IPS DF 6.9 (cell line): ENCODE measurements at regions not wholly inside any gene's neighbourhood (a gene's known extent, or its start where the extent isn't known, plus 50 kb on each side); places are given as distances from the start of the nearest gene placed in this dataset.

Source experiments
- DNase-seq: peaks from one replicate; pipeline ENCODE4 v3.0.0-alpha.2; 2013; ENCODE audit warnings: low read depth, low spot score
- H3K27ac ChIP-seq: one replicate; pipeline ENCODE4 v1.5.1; 2013; ENCODE audit warnings: low read length, control low read depth
- H3K27me3 ChIP-seq: 2 replicates; pipeline ENCODE4 v1.6.1; 2013; ENCODE audit warnings: mild to moderate bottlenecking, low read length; ENCODE audit not compliant: control insufficient read depth, insufficient read depth
- H3K36me3 ChIP-seq: 2 replicates; pipeline ENCODE4 v1.6.1; 2013; ENCODE audit warnings: low read length; ENCODE audit not compliant: control insufficient read depth, insufficient read depth
- H3K4me1 ChIP-seq: 2 replicates; pipeline ENCODE4 v1.6.1; 2013; ENCODE audit warnings: low read length; ENCODE audit not compliant: control insufficient read depth, insufficient read depth
- H3K4me3 ChIP-seq: 2 replicates; pipeline ENCODE4 v1.5.1; 2013; ENCODE audit warnings: mild to moderate bottlenecking, low read length
- H3K9me3 ChIP-seq: 2 replicates; pipeline ENCODE4 v1.6.1; 2013; ENCODE audit warnings: low read length, inconsistent platforms; ENCODE audit not compliant: control insufficient read depth, insufficient read depth
- WGBS: extraction: QIAGEN DNeasy Blood & Tissue Kit; methylation state at CpG from one replicate; pipeline ENCODE4 v1.1.7; 2013; ENCODE audit warnings: mixed read lengths, missing lambda C conversion rate; ENCODE audit not compliant: insufficient read length, insufficient coverage; 5-methylcytosine and 5-hydroxymethylcytosine counted together

- H3K4me1 ChIP-seq: no peaks in the 10 kb centered on the region
- DNase-seq: no peak
- H3K4me3 ChIP-seq: no peak overlapping the region
Measured at GRCh38 chr20:24378661-24379483, 90.6 kb upstream of the SYNDIG1 start.

GRCh38 chr20:24376311-24377099 lies 92.9 kb upstream of the SYNDIG1 start:
- Histone ChIP-seq H3K4me1 (no peaks in the 10 kb centered on the region), H3K36me3 (no peaks in the 10 kb centered on the region), H3K27ac (no peak overlapping the region), H3K27me3 (no peaks in the 10 kb centered on the region), H3K9me3 (no peaks in the 10 kb centered on the region), H3K4me3 (no peak overlapping the region)
- DNase-seq: no peak
- WGBS: no CpG with 5 or more reads among the region's 2 CpGs

More at GRCh38 chr20:24378661-24379483, 90.6 kb upstream of the SYNDIG1 start:
- Histone ChIP-seq H3K36me3 (no peaks in the 10 kb centered on the region), H3K27ac (no peak overlapping the region), H3K27me3 (no peaks in the 10 kb centered on the region), H3K9me3 (no peaks in the 10 kb centered on the region)
- WGBS: no CpG with 5 or more reads among the region's 6 CpGs

GRCh38 chr20:24373372-24373771 lies 96.1 kb upstream of the SYNDIG1 start:
- H3K27ac ChIP-seq: no peak overlapping the region
- H3K4me1 ChIP-seq: no peaks in the 10 kb centered on the region
- no peak overlapping the region for H3K4me3 ChIP-seq
- H3K27me3 ChIP-seq: no peaks in the 10 kb centered on the region
- H3K36me3 ChIP-seq: no peaks in the 10 kb centered on the region
- no peak for DNase-seq
- no CpG with 5 or more reads among the region's 3 CpGs for WGBS
- H3K9me3 ChIP-seq: no peaks in the 10 kb centered on the region

- Histone ChIP-seq H3K36me3 (no peaks in the 10 kb centered on the region), H3K9me3 (no peaks in the 10 kb centered on the region), H3K27me3 (no peaks in the 10 kb centered on the region), H3K4me3 (no peak overlapping the region), H3K4me1 (no peaks in the 10 kb centered on the region), H3K27ac (no peak overlapping the region)
- WGBS: no CpG with 5 or more reads among the region's 7 CpGs
- DNase-seq: no peak
Measured at GRCh38 chr20:24370911-24371695, 98.3 kb upstream of the SYNDIG1 start.

- no peaks in the 10 kb centered on the region for H3K9me3 ChIP-seq
- H3K4me3 ChIP-seq: no peak overlapping the region
- no peaks in the 10 kb centered on the region for H3K27me3 ChIP-seq
- peaks cover under 1% of the 10 kb centered on the region; the same call in 1 of the 2 replicates for H3K4me1 ChIP-seq
- no peak for DNase-seq
- H3K36me3 ChIP-seq: no peaks in the 10 kb centered on the region
- H3K27ac ChIP-seq: no peak overlapping the region
- no CpG with 5 or more reads among the region's 6 CpGs for WGBS
Measured at GRCh38 chr20:24370249-24370648, 99.2 kb upstream of the SYNDIG1 start.

- H3K9me3 ChIP-seq: no peaks in the 10 kb centered on the region
- peaks cover 2% of the 10 kb centered on the region; the same call in 1 of the 2 replicates for H3K4me1 ChIP-seq
- WGBS: no CpG with 5 or more reads among the region's 4 CpGs
- H3K36me3 ChIP-seq: no peaks in the 10 kb centered on the region
- DNase-seq: no peak
- no peak overlapping the region for H3K4me3 ChIP-seq
- no peak overlapping the region for H3K27ac ChIP-seq
- no peaks in the 10 kb centered on the region for H3K27me3 ChIP-seq
Measured at GRCh38 chr20:24368253-24368652, 101.2 kb upstream of the SYNDIG1 start.

- H3K27me3 ChIP-seq: no peaks in the 10 kb centered on the region
- no peak overlapping the region for H3K27ac ChIP-seq
- DNase-seq: no peak
- WGBS: no CpG with 5 or more reads among the region's 16 CpGs
- H3K9me3 ChIP-seq: no peaks in the 10 kb centered on the region
- peaks cover 2% of the 10 kb centered on the region; the same call in 1 of the 2 replicates for H3K4me1 ChIP-seq
- H3K36me3 ChIP-seq: no peaks in the 10 kb centered on the region
- no peak overlapping the region for H3K4me3 ChIP-seq
Measured at GRCh38 chr20:24366336-24367004, 103.0 kb upstream of the SYNDIG1 start.

GRCh38 chr20:24365670-24366069 lies 103.8 kb upstream of the SYNDIG1 start:
- no peaks in the 10 kb centered on the region for H3K9me3 ChIP-seq
- no peaks in the 10 kb centered on the region for H3K36me3 ChIP-seq
- no CpG with 5 or more reads among the region's 3 CpGs for WGBS
- no peaks in the 10 kb centered on the region for H3K27me3 ChIP-seq
- no peak overlapping the region for H3K27ac ChIP-seq
- H3K4me3 ChIP-seq: no peak overlapping the region
- peaks cover 2% of the 10 kb centered on the region; the same call in 1 of the 2 replicates for H3K4me1 ChIP-seq
- DNase-seq: no peak

- Histone ChIP-seq H3K27me3 (no peaks in the 10 kb centered on the region), H3K4me1 (peaks cover 2% of the 10 kb centered on the region; the same call in 1 of the 2 replicates), H3K36me3 (no peaks in the 10 kb centered on the region), H3K27ac (no peak overlapping the region), H3K4me3 (no peak overlapping the region), H3K9me3 (no peaks in the 10 kb centered on the region)
- whole genome bisulfite sequencing: no CpG with 5 or more reads among the region's 4 CpGs
- no peak for DNase-seq
Measured at GRCh38 chr20:24364482-24364881, 104.9 kb upstream of the SYNDIG1 start.
